HG03342 (cell line): ENCODE measurements at regions not wholly inside any gene's neighbourhood (a gene's known extent, or its start where the extent isn't known, plus 50 kb on each side); places are given as distances from the start of the nearest gene placed in this dataset.
A peak's percentile ranks its signal among the peaks of the same experiment; 100 is the strongest.

Source experiments
- ATAC-seq: cut with Tn5 transposase; IDR thresholded peaks from one replicate; pipeline ENCODE4 v1.9.1; 2021; ENCODE audit warnings: mild to moderate bottlenecking, moderate library complexity; ENCODE audit not compliant: unreplicated experiment

- ATAC-seq = no peak
These were observed 165.2 kb downstream of the ZPLD1 start for GRCh38 chr3:102599819-102600576.

GRCh38 chr3:102605153-102605552 is 170.3 kb downstream of the ZPLD1 start:
- no peak for ATAC-seq

GRCh38 chr3:102608875-102609274 is 174.1 kb downstream of the ZPLD1 start:
- no peak for ATAC-seq

- ATAC-seq = no peak
These were observed 179.3 kb downstream of the ZPLD1 start for GRCh38 chr3:102614021-102614569.

- ATAC-seq = no peak
These were observed 179.8 kb downstream of the ZPLD1 start for GRCh38 chr3:102614585-102614984.

GRCh38 chr3:102617381-102617780 is 182.6 kb downstream of the ZPLD1 start:
- ATAC-seq = no peak

GRCh38 chr3:102619361-102619760 is 184.5 kb downstream of the ZPLD1 start:
- no peak for ATAC-seq

GRCh38 chr3:102629943-102630342 is 195.1 kb downstream of the ZPLD1 start:
- no peak for ATAC-seq

GRCh38 chr3:102630531-102630930 is 195.7 kb downstream of the ZPLD1 start:
- no peak for ATAC-seq

GRCh38 chr3:102643546-102643945 is 208.7 kb downstream of the ZPLD1 start:
- no peak for ATAC-seq

- ATAC-seq = no peak
These were observed 211.7 kb downstream of the ZPLD1 start for GRCh38 chr3:102646557-102646956.

GRCh38 chr3:102660653-102661052 is 225.8 kb downstream of the ZPLD1 start:
- ATAC-seq = no peak

GRCh38 chr3:102661707-102662497 is 227.1 kb downstream of the ZPLD1 start:
- no peak for ATAC-seq

GRCh38 chr3:102662498-102662772 is 227.6 kb downstream of the ZPLD1 start:
- ATAC-seq = no peak

GRCh38 chr3:102664126-102664525 is 229.3 kb downstream of the ZPLD1 start:
- ATAC-seq = no peak

- ATAC-seq = no peak
These were observed 230.4 kb downstream of the ZPLD1 start for GRCh38 chr3:102665183-102665582.

- ATAC-seq = no peak
These were observed 233.4 kb downstream of the ZPLD1 start for GRCh38 chr3:102668247-102668646.

- no peak for ATAC-seq
These were observed 236.2 kb downstream of the ZPLD1 start for GRCh38 chr3:102670986-102671385.

- no peak for ATAC-seq
These were observed 237.5 kb downstream of the ZPLD1 start for GRCh38 chr3:102672305-102672704.

GRCh38 chr3:102673271-102674115 is 238.7 kb downstream of the ZPLD1 start:
- peak; percentile 87 for ATAC-seq

- no peak for ATAC-seq
These were observed 239.5 kb downstream of the ZPLD1 start for GRCh38 chr3:102674284-102674683.
